Effector memory CD8-positive, alpha-beta T cell (primary cell): ENCODE measurements at regions not wholly inside any gene's neighbourhood (a gene's known extent, or its start where the extent isn't known, plus 50 kb on each side); places are given as distances from the start of the nearest gene placed in this dataset.

Source experiments
- ATAC-seq: fragments of 150-1000 bp; cut with Tn5 transposase; replicated peaks from 2 replicates; pipeline ENCODE4 v1.10.0; 2021; ENCODE audit warnings: mild to moderate bottlenecking, moderate library complexity
- DNase-seq, 3 experiments: peaks; one replicate each; pipeline ENCODE4 v3.0.0; 2021
- H3K27ac Mint-ChIP-seq, 2 donors: one replicate each; pipeline ENCODE4 v1.8.0; 2022; ENCODE audit warnings: mild to moderate bottlenecking in 2 of 2, mixed read lengths in 2 of 2, moderate library complexity in 2 of 2
- H3K27me3 Mint-ChIP-seq, 2 donors: one replicate each; pipeline ENCODE4 v1.8.0; 2022; ENCODE audit warnings: mixed read lengths in 2 of 2
- H3K36me3 Mint-ChIP-seq: one replicate; pipeline ENCODE4 v1.8.0; 2022; ENCODE audit warnings: mild to moderate bottlenecking, moderate library complexity, mixed read lengths; ENCODE audit not compliant: insufficient read depth
- H3K4me1 Mint-ChIP-seq, 2 donors: one replicate each; pipeline ENCODE4 v1.8.0; 2022; ENCODE audit warnings: low read depth in 2 of 2, mixed read lengths in 2 of 2
- H3K4me3 Mint-ChIP-seq, 2 donors: one replicate each; pipeline ENCODE4 v1.8.0; 2022; ENCODE audit warnings: mild to moderate bottlenecking in 2 of 2, mixed read lengths in 2 of 2, moderate library complexity in 2 of 2
- H3K9me3 Mint-ChIP-seq, 2 donors: one replicate each; pipeline ENCODE4 v1.8.0; 2022; ENCODE audit warnings: mixed read lengths in 2 of 2

- no peak overlapping the region for H3K27ac Mint-ChIP-seq
- no peaks in the 10 kb centered on the region for H3K36me3 Mint-ChIP-seq
- peaks cover 0 to 2% of the 10 kb centered on the region in 2 donors for H3K4me1 Mint-ChIP-seq
- H3K27me3 Mint-ChIP-seq, result peaks cover 34 to 56% of the 10 kb centered on the region in 2 donors
- no peaks in the 10 kb centered on the region for H3K9me3 Mint-ChIP-seq
- no peak overlapping the region for H3K4me3 Mint-ChIP-seq
- DNase-seq (no peak), ATAC-seq (no peak)
These were observed 230.0 kb downstream of the KLF13 start for GRCh38 chr15:31556494-31557150.

- Mint-ChIP-seq H3K4me1 (no peaks in the 10 kb centered on the region), H3K9me3 (no peaks in the 10 kb centered on the region), H3K4me3 (no peak overlapping the region), H3K27me3 (peaks cover 34 to 58% of the 10 kb centered on the region in 2 donors), H3K27ac (no peak overlapping the region), H3K36me3 (no peaks in the 10 kb centered on the region)
- ATAC-seq (no peak), DNase-seq (no peak)
These were observed 231.3 kb downstream of the KLF13 start for GRCh38 chr15:31557899-31558298.

- H3K36me3 Mint-ChIP-seq, result no peaks in the 10 kb centered on the region
- DNase-seq (no peak), ATAC-seq (no peak)
- no peaks in the 10 kb centered on the region for H3K4me1 Mint-ChIP-seq
- no peaks in the 10 kb centered on the region for H3K9me3 Mint-ChIP-seq
- H3K27ac Mint-ChIP-seq, result no peak overlapping the region
- H3K4me3 Mint-ChIP-seq, result no peak overlapping the region
- peaks cover 26 to 57% of the 10 kb centered on the region in 2 donors for H3K27me3 Mint-ChIP-seq
These were observed 232.2 kb downstream of the KLF13 start for GRCh38 chr15:31558840-31559239.

GRCh38 chr15:31559786-31560185 is 233.2 kb downstream of the KLF13 start:
- Mint-ChIP-seq H3K36me3 (no peaks in the 10 kb centered on the region), H3K27ac (no peak overlapping the region), H3K27me3 (peaks cover 17 to 48% of the 10 kb centered on the region in 2 donors), H3K4me1 (no peaks in the 10 kb centered on the region), H3K4me3 (no peak overlapping the region), H3K9me3 (no peaks in the 10 kb centered on the region)
- ATAC-seq (no peak), DNase-seq (no peak)

GRCh38 chr15:31560643-31561042 is 234.0 kb downstream of the KLF13 start:
- Mint-ChIP-seq H3K27me3 (peaks cover 14 to 45% of the 10 kb centered on the region in 2 donors), H3K4me3 (no peak overlapping the region), H3K36me3 (no peaks in the 10 kb centered on the region), H3K9me3 (no peaks in the 10 kb centered on the region), H3K4me1 (no peaks in the 10 kb centered on the region), H3K27ac (no peak overlapping the region)
- no peak for DNase-seq
- ATAC-seq, result no peak

GRCh38 chr15:31561156-31561555 is 234.5 kb downstream of the KLF13 start:
- Mint-ChIP-seq H3K27me3 (peaks cover 14 to 45% of the 10 kb centered on the region in 2 donors), H3K36me3 (no peaks in the 10 kb centered on the region), H3K4me1 (no peaks in the 10 kb centered on the region), H3K9me3 (no peaks in the 10 kb centered on the region), H3K4me3 (no peak overlapping the region), H3K27ac (no peak overlapping the region)
- ATAC-seq, result no peak
- no peak for DNase-seq

GRCh38 chr15:31563001-31563400 is 236.4 kb downstream of the KLF13 start:
- no peak overlapping the region for H3K27ac Mint-ChIP-seq
- ATAC-seq (no peak), DNase-seq (no peak)
- H3K4me3 Mint-ChIP-seq, result no peak overlapping the region
- no peaks in the 10 kb centered on the region for H3K9me3 Mint-ChIP-seq
- peaks cover 4 to 34% of the 10 kb centered on the region in 2 donors for H3K27me3 Mint-ChIP-seq
- H3K36me3 Mint-ChIP-seq, result no peaks in the 10 kb centered on the region
- H3K4me1 Mint-ChIP-seq, result no peaks in the 10 kb centered on the region

GRCh38 chr15:31563421-31563820 is 236.8 kb downstream of the KLF13 start:
- Mint-ChIP-seq H3K4me1 (no peaks in the 10 kb centered on the region), H3K4me3 (no peak overlapping the region), H3K36me3 (no peaks in the 10 kb centered on the region), H3K9me3 (no peaks in the 10 kb centered on the region), H3K27me3 (peaks cover 0 to 32% of the 10 kb centered on the region in 2 donors), H3K27ac (no peak overlapping the region)
- ATAC-seq (no peak), DNase-seq (no peak)

- Mint-ChIP-seq H3K4me1 (no peaks in the 10 kb centered on the region), H3K4me3 (no peak overlapping the region), H3K27me3 (peaks cover 11 to 20% of the 10 kb centered on the region in 2 donors), H3K27ac (no peak overlapping the region), H3K9me3 (no peaks in the 10 kb centered on the region), H3K36me3 (no peaks in the 10 kb centered on the region)
- no peak for ATAC-seq
- DNase-seq, result no peak
These were observed 241.2 kb downstream of the KLF13 start for GRCh38 chr15:31567861-31568260.

GRCh38 chr15:31569836-31570235 is 243.2 kb downstream of the KLF13 start:
- Mint-ChIP-seq H3K27ac (no peak overlapping the region), H3K36me3 (no peaks in the 10 kb centered on the region), H3K4me1 (no peaks in the 10 kb centered on the region), H3K4me3 (no peak overlapping the region), H3K9me3 (no peaks in the 10 kb centered on the region), H3K27me3 (peaks cover 11 to 16% of the 10 kb centered on the region in 2 donors)
- DNase-seq (no peak), ATAC-seq (no peak)

GRCh38 chr15:31570591-31570990 is 244.0 kb downstream of the KLF13 start:
- no peak for DNase-seq
- no peaks in the 10 kb centered on the region for H3K4me1 Mint-ChIP-seq
- ATAC-seq, result no peak
- no peak overlapping the region for H3K27ac Mint-ChIP-seq
- no peaks in the 10 kb centered on the region for H3K9me3 Mint-ChIP-seq
- H3K4me3 Mint-ChIP-seq, result no peak overlapping the region
- no peaks in the 10 kb centered on the region for H3K36me3 Mint-ChIP-seq
- peaks cover 11 to 21% of the 10 kb centered on the region in 2 donors for H3K27me3 Mint-ChIP-seq

GRCh38 chr15:31571676-31572075 is 245.0 kb downstream of the KLF13 start:
- no peak overlapping the region for H3K4me3 Mint-ChIP-seq

GRCh38 chr15:31573759-31574158 is 247.1 kb downstream of the KLF13 start:
- DNase-seq (no peak), ATAC-seq (no peak)
- H3K27ac Mint-ChIP-seq, result no peak overlapping the region
- H3K4me1 Mint-ChIP-seq, result no peaks in the 10 kb centered on the region
- H3K36me3 Mint-ChIP-seq, result no peaks in the 10 kb centered on the region
- H3K9me3 Mint-ChIP-seq, result no peaks in the 10 kb centered on the region
- no peak overlapping the region for H3K4me3 Mint-ChIP-seq
- peaks cover 16 to 31% of the 10 kb centered on the region in 2 donors for H3K27me3 Mint-ChIP-seq

More at GRCh38 chr15:31571676-31572075, 245.0 kb downstream of the KLF13 start:
- Mint-ChIP-seq H3K27ac (no peak overlapping the region), H3K27me3 (peaks cover 11 to 25% of the 10 kb centered on the region in 2 donors), H3K4me1 (no peaks in the 10 kb centered on the region), H3K9me3 (no peaks in the 10 kb centered on the region), H3K36me3 (no peaks in the 10 kb centered on the region)
- DNase-seq (no peak), ATAC-seq (no peak)

- Mint-ChIP-seq H3K4me1 (no peaks in the 10 kb centered on the region), H3K4me3 (no peak overlapping the region), H3K9me3 (no peaks in the 10 kb centered on the region), H3K27ac (no peak overlapping the region), H3K27me3 (peaks cover 16 to 22% of the 10 kb centered on the region in 2 donors), H3K36me3 (no peaks in the 10 kb centered on the region)
- ATAC-seq (no peak), DNase-seq (no peak)
These were observed 248.1 kb downstream of the KLF13 start for GRCh38 chr15:31574766-31575165.
